ENCODE measurements at regions not wholly inside any gene's neighbourhood (a gene's known extent, or its start where the extent isn't known, plus 50 kb on each side); places are given as distances from the start of the nearest gene placed in this dataset.
A peak's percentile ranks its signal among the peaks of the same experiment; 100 is the strongest.
"Not testable (repeated sequence)": the region's sequence is repeated elsewhere in the genome, so short reads cannot be mapped to it uniquely, and the experiment has no call there.

- TF ChIP-seq, protein P1, sequence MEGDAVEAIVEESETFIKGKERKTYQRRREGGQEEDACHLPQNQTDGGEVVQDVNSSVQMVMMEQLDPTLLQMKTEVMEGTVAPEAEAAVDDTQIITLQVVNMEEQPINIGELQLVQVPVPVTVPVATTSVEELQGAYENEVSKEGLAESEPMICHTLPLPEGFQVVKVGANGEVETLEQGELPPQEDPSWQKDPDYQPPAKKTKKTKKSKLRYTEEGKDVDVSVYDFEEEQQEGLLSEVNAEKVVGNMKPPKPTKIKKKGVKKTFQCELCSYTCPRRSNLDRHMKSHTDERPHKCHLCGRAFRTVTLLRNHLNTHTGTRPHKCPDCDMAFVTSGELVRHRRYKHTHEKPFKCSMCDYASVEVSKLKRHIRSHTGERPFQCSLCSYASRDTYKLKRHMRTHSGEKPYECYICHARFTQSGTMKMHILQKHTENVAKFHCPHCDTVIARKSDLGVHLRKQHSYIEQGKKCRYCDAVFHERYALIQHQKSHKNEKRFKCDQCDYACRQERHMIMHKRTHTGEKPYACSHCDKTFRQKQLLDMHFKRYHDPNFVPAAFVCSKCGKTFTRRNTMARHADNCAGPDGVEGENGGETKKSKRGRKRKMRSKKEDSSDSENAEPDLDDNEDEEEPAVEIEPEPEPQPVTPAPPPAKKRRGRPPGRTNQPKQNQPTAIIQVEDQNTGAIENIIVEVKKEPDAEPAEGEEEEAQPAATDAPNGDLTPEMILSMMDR (IDR thresholded peaks at IDR 0.05): peak in 3 of 4 donors; percentile 14 to 23 (median 22)
- not testable (repeated sequence) for TF ChIP-seq POLR2A (IDR thresholded peaks at IDR 0.05)
Observed at GRCh38 chr2:91759361-91759941, 3068.0 kb downstream of the RPIA start.
